GM12878 (cell line): ENCODE measurements at regions not wholly inside any gene's neighbourhood (a gene's known extent, or its start where the extent isn't known, plus 50 kb on each side); places are given as distances from the start of the nearest gene placed in this dataset.

Experiments
- ATAC-seq: fragments of 200-7000 bp; cut with Tn5 transposase; 3 replicates; pipeline ENCODE4 v1.9.1; 2020; ENCODE audit warnings: mild to moderate bottlenecking, moderate library complexity
- BruUV-seq: library from RNA; stranded (reverse); fragments of 400-500 nt; replicated peaks from 2 replicates; lab custom pipeline; 2021; lab: Mats Ljungman, UMichigan
- CTCF ChIA-PET: fragments of 300-600 bp; sonication (Branson Sonifier 250); formaldehyde crosslinking; extraction: SDS; loops from one replicate; lab custom pipeline; 2021; ENCODE audit warnings: inconsistent platforms; lab: Yijun Ruan, JAX
- POLR2A ChIA-PET: fragments of 350-600 bp; formaldehyde crosslinking; extraction: SDS; loops from one replicate; lab custom pipeline; 2021; ENCODE audit warnings: inconsistent platforms; lab: Charles Lee
- RAD21 ChIA-PET: fragments of 300-600 bp; sonication (Branson Sonifier 250); formaldehyde crosslinking; loops from one replicate; lab custom pipeline; 2023; ENCODE audit warnings: antibody characterized with exemption; ENCODE audit not compliant: unreplicated experiment; lab: Charles Lee
- SMC1A ChIA-PET: fragments of 300-600 bp; sonication (Branson Sonifier 250); formaldehyde crosslinking; loops from one replicate; lab custom pipeline; 2023; ENCODE audit not compliant: unreplicated experiment, uncharacterized antibody; lab: Charles Lee
- DNase-seq: peaks from one replicate; pipeline ENCODE4 v3.0.0-alpha.2; 2011; ENCODE audit warnings: low read depth, low spot score
- FAIRE-seq: peaks from 3 replicates; lab custom pipeline; 2011; peaks lifted over from hg19 to GRCh38; lab: Jason Lieb, UNC
- H2AFZ ChIP-seq: 2 replicates; pipeline ENCODE4 v1.6.0; 2011; ENCODE audit warnings: low read depth, low read length, control low read depth; ENCODE audit not compliant: control insufficient read depth
- H3K27ac ChIP-seq: 2 replicates; pipeline ENCODE4 v1.5.1; 2011; ENCODE audit warnings: control low read depth; ENCODE audit not compliant: control insufficient read depth, insufficient read depth
- H3K27me3 ChIP-seq, 2 experiments: replicated peaks in 1 of 2; 2 replicates each; pipeline versions ENCODE4 v1.6.0 to v1.6.1; 2011; ENCODE audit warnings: low read length in 1 of 2; ENCODE audit not compliant: control insufficient read depth in 2 of 2, insufficient read depth in 2 of 2
- H3K36me3 ChIP-seq, 2 experiments: 2 replicates each; pipeline ENCODE4 v1.5.1; 2011; ENCODE audit warnings: low read length in 1 of 2; ENCODE audit not compliant: control insufficient read depth in 2 of 2, insufficient read depth in 2 of 2
- H3K4me1 ChIP-seq: 2 replicates; pipeline ENCODE4 v1.6.1; 2011; ENCODE audit warnings: mild to moderate bottlenecking, low read length, moderate library complexity, mixed read lengths; ENCODE audit not compliant: control insufficient read depth, insufficient read depth
- H3K4me2 ChIP-seq: 2 replicates; pipeline ENCODE4 v1.6.0; 2011; ENCODE audit warnings: control low read depth; ENCODE audit not compliant: control insufficient read depth, insufficient read depth
- H3K4me3 ChIP-seq: fragments of 200-600 bp; sonication (generic); 2 replicates; pipeline ENCODE4 v1.5.1; 2016
- H3K79me2 ChIP-seq: 2 replicates; pipeline ENCODE4 v1.6.0; 2011; ENCODE audit warnings: low read length; ENCODE audit not compliant: control insufficient read depth, insufficient read depth
- H3K9ac ChIP-seq: 2 replicates; pipeline ENCODE4 v1.8.0; 2011; ENCODE audit warnings: low read length, control low read depth, mixed read lengths; ENCODE audit not compliant: control insufficient read depth, insufficient read depth
- H3K9me3 ChIP-seq: replicated peaks from 3 replicates; pipeline ENCODE4 v1.5.1; 2011; ENCODE audit warnings: mild to moderate bottlenecking, low read length; ENCODE audit not compliant: control insufficient read depth, insufficient read depth
- H4K20me1 ChIP-seq: 2 replicates; pipeline ENCODE4 v1.6.0; 2011; ENCODE audit not compliant: control insufficient read depth, insufficient read depth
- ATF7 ChIP-seq: fragments of 450-650 bp; IDR thresholded peaks from 2 replicates; pipeline ENCODE4 v1.6.1; 2016; ENCODE audit warnings: low read depth, mild to moderate bottlenecking
- BHLHE40 ChIP-seq, 2 experiments: fragments of 450-650 bp in 1 of 2; IDR thresholded peaks; 2 replicates each; pipeline ENCODE4 v1.6.1; 2011 to 2017; ENCODE audit warnings: low read depth in 2 of 2, borderline replicate concordance in 1 of 2, improper control_type of control experiment in 1 of 2, low read length in 1 of 2, mild to moderate bottlenecking in 1 of 2
- BRCA1 ChIP-seq: IDR thresholded peaks from 2 replicates; pipeline ENCODE4 v1.6.1; 2011; ENCODE audit warnings: low read depth, low read length, improper control_type of control experiment
- CHD2 ChIP-seq: IDR thresholded peaks from 2 replicates; pipeline ENCODE4 v1.6.1; 2011; ENCODE audit warnings: low read depth, low read length, improper control_type of control experiment, borderline replicate concordance
- EED ChIP-seq: sonication (generic); IDR thresholded peaks from 2 replicates; pipeline ENCODE4 v1.6.1; 2016; ENCODE audit warnings: antibody characterized with exemption, low read depth
- ELK1 ChIP-seq: IDR thresholded peaks from 2 replicates; pipeline ENCODE4 v1.6.1; 2012; ENCODE audit warnings: low read depth, low read length, improper control_type of control experiment
- HSF1 ChIP-seq: fragments of 150-350 bp; IDR thresholded peaks from 2 replicates; pipeline ENCODE4 v1.6.1; 2014; ENCODE audit warnings: mild to moderate bottlenecking, low read depth, low read length
- IRF5 ChIP-seq: fragments of 450-650 bp; IDR thresholded peaks from 2 replicates; pipeline ENCODE4 v1.6.1; 2017; ENCODE audit warnings: borderline replicate concordance
- MLLT1 ChIP-seq: fragments of 450-650 bp; IDR thresholded peaks from 2 replicates; pipeline ENCODE4 v1.6.1; 2016; ENCODE audit warnings: mild to moderate bottlenecking
- MTA3 ChIP-seq: IDR thresholded peaks from 2 replicates; pipeline ENCODE4 v1.6.1; 2012; ENCODE audit warnings: low read length, inconsistent platforms, borderline replicate concordance
- PAX5 ChIP-seq: IDR thresholded peaks from 2 replicates; pipeline ENCODE4 v1.6.1; 2011; ENCODE audit warnings: low read depth, low read length, borderline replicate concordance
- RB1 ChIP-seq: fragments of 450-650 bp; formaldehyde crosslinking; IDR thresholded peaks from 2 replicates; pipeline ENCODE4 v1.6.1; 2017; ENCODE audit warnings: mild to moderate bottlenecking, borderline replicate concordance
- RFX5 ChIP-seq: IDR thresholded peaks from 2 replicates; pipeline ENCODE4 v1.6.1; 2011; ENCODE audit warnings: low read depth, low read length, improper control_type of control experiment
- ZBTB40 ChIP-seq: fragments of 450-650 bp; IDR thresholded peaks from 2 replicates; pipeline ENCODE4 v1.6.1; 2016; ENCODE audit warnings: mild to moderate bottlenecking, moderate library complexity, borderline replicate concordance
- WGBS: methylation state at CpG from one replicate; pipeline ENCODE4 v1.1.6; 2016; ENCODE audit warnings: low lambda C conversion rate; ENCODE audit not compliant: insufficient replicate concordance, insufficient coverage; ENCODE audit errors: missing lambda C conversion rate; 5-methylcytosine and 5-hydroxymethylcytosine counted together
- in situ Hi-C: fragments of 300-500 bp; cut with MboI; formaldehyde crosslinking; loops from 9 replicates; pipeline ENCODE4 v1.14.3; 2018; ENCODE audit warnings: mixed read lengths
- intact Hi-C: fragments of 100-400 bp; cut with micrococcal nuclease; formaldehyde crosslinking; loops from one replicate; pipeline ENCODE4 v1.14.2; 2022; ENCODE audit not compliant: unreplicated experiment

- H3K4me1 ChIP-seq, result no peaks in the 10 kb centered on the region
- ChIA-PET CTCF (no interaction called here), RAD21 (no interaction called here), SMC1A (no interaction called here), POLR2A (no interaction called here)
- H3K4me2 ChIP-seq, result no peak overlapping the region
- no TSS peak for BruUV-seq
- H2AFZ ChIP-seq, result no peak overlapping the region
- intact Hi-C loops, result no loop called here
- DNase-seq, result no peak
- H3K27me3 ChIP-seq, result no peaks in the 10 kb centered on the region
- no peaks in the 10 kb centered on the region for H3K36me3 ChIP-seq
- no peaks in the 10 kb centered on the region for H3K79me2 ChIP-seq
- H3K9ac ChIP-seq, result no peak overlapping the region
- WGBS, result 19% methylated on average over 1 of the region's 1 CpG
- no peak for FAIRE-seq
- in situ Hi-C loops, result no loop called here
- H3K27ac ChIP-seq, result no peak overlapping the region
- no peaks in the 10 kb centered on the region for H3K9me3 ChIP-seq
- H3K4me3 ChIP-seq, result no peak overlapping the region
- no peak for ATAC-seq
- H4K20me1 ChIP-seq, result no peaks in the 10 kb centered on the region
- TF ChIP-seq ZBTB40 (no peak), CHD2 (no peak), RB1 (no peak), BRCA1 (no peak), IRF5 (no peak), ELK1 (no peak), PAX5 (no peak), EED (no peak), MTA3 (no peak), MLLT1 (no peak), BHLHE40 (IDR thresholded peaks at IDR 0.05; ENCODE audit: borderline replicate concordance in 1 of 2, low read depth in 2 of 2, low read length in 1 of 2) (no peak), HSF1 (no peak), RFX5 (no peak), ATF7 (no peak)
These were observed 144.8 kb upstream of the FERD3L start for GRCh38 chr7:19290066-19290465.
